H1 (cell line): ENCODE measurements at regions not wholly inside any gene's neighbourhood (a gene's known extent, or its start where the extent isn't known, plus 50 kb on each side); places are given as distances from the start of the nearest gene placed in this dataset.

Experiments used
- CTCF ChIA-PET: fragments of 300-600 bp; sonication (Branson Sonifier 250); formaldehyde crosslinking; loops from one replicate; lab custom pipeline; 2021; ENCODE audit not compliant: partially characterized antibody; lab: Charles Lee
- POLR2A ChIA-PET: fragments of 300-600 bp; sonication (Branson Sonifier 250); formaldehyde crosslinking; loops from one replicate; lab custom pipeline; 2021; ENCODE audit warnings: inconsistent platforms; ENCODE audit not compliant: partially characterized antibody; lab: Charles Lee
- DNase-seq, 2 experiments: peaks; one replicate each; pipeline versions ENCODE4 v3.0.0 to v3.0.0-alpha.2; 2010 to 2022; ENCODE audit warnings: low spot score in 2 of 2, low read depth in 1 of 2, mixed read lengths in 1 of 2
- FAIRE-seq: peaks from 2 replicates; lab custom pipeline; 2011; peaks lifted over from hg19 to GRCh38; lab: Jason Lieb, UNC
- H2AFZ ChIP-seq: 2 replicates; pipeline ENCODE4 v1.8.1; 2012; ENCODE audit warnings: low read length, inconsistent platforms
- H2AK5ac ChIP-seq: 2 replicates; pipeline ENCODE4 v1.6.1; 2013; ENCODE audit warnings: low read depth, low read length
- H2BK120ac ChIP-seq: replicated peaks from 2 replicates; pipeline ENCODE3; 2013; ENCODE audit warnings: low read depth, low read length, inconsistent platforms
- H2BK12ac ChIP-seq: 2 replicates; pipeline ENCODE4 v1.6.1; 2013; ENCODE audit warnings: low read depth, low read length
- H2BK15ac ChIP-seq: 2 replicates; pipeline ENCODE4 v1.6.1; 2013; ENCODE audit warnings: low read length
- H2BK20ac ChIP-seq: 2 replicates; pipeline ENCODE4 v1.6.1; 2013; ENCODE audit warnings: low read length
- H2BK5ac ChIP-seq: 2 replicates; pipeline ENCODE4 v1.6.1; 2013; ENCODE audit warnings: low read depth, low read length
- H3K14ac ChIP-seq: 2 replicates; pipeline ENCODE4 v1.6.1; 2013; ENCODE audit warnings: inconsistent platforms; ENCODE audit not compliant: insufficient read length
- H3K18ac ChIP-seq: 2 replicates; pipeline ENCODE4 v1.6.1; 2013; ENCODE audit warnings: low read length; ENCODE audit errors: extremely low read depth
- H3K23ac ChIP-seq: 2 replicates; pipeline ENCODE4 v1.6.1; 2013; ENCODE audit warnings: inconsistent platforms; ENCODE audit not compliant: insufficient read length
- H3K23me2 ChIP-seq: 2 replicates; pipeline ENCODE4 v1.6.1; 2013; ENCODE audit warnings: low read depth, low read length
- H3K27ac ChIP-seq: 2 replicates; pipeline ENCODE4 v1.6.1; 2011; ENCODE audit warnings: low read depth, low read length, inconsistent platforms
- H3K27me3 ChIP-seq, 4 experiments: replicated peaks in 1 of 4; 1 replicate in 1 of 4; 2 replicates in 3 of 4; pipeline versions ENCODE4 v1.6.1 to v1.8.1; 2011 to 2013; ENCODE audit warnings: low read length in 3 of 4, mild to moderate bottlenecking in 3 of 4, inconsistent platforms in 2 of 4, mixed read lengths in 2 of 4, moderate library complexity in 1 of 4; ENCODE audit not compliant: control insufficient read depth in 3 of 4, insufficient read depth in 3 of 4; ENCODE audit errors: extremely low read depth in 1 of 4
- H3K36me3 ChIP-seq, 4 experiments: 2 replicates each; pipeline versions ENCODE4 v1.6.1 to v1.8.1; 2011 to 2013; ENCODE audit warnings: mild to moderate bottlenecking in 4 of 4, low read length in 3 of 4, moderate library complexity in 2 of 4, control low read depth in 1 of 4, inconsistent platforms in 1 of 4; ENCODE audit not compliant: insufficient read depth in 4 of 4, control insufficient read depth in 2 of 4
- H3K4ac ChIP-seq: replicated peaks from 2 replicates; pipeline ENCODE3; 2013; ENCODE audit warnings: low read length, low read depth, mixed read lengths, inconsistent platforms; ENCODE audit not compliant: insufficient read length
- H3K4me1 ChIP-seq, 4 experiments: replicated peaks in 1 of 4; 1 replicate in 1 of 4; 2 replicates in 3 of 4; pipeline versions ENCODE4 v1.6.1 to v1.8.1; 2011 to 2013; ENCODE audit warnings: low read length in 3 of 4, inconsistent platforms in 2 of 4, mixed read lengths in 1 of 4; ENCODE audit not compliant: insufficient read depth in 4 of 4, control insufficient read depth in 3 of 4
- H3K4me2 ChIP-seq, 2 experiments: 2 replicates each; pipeline versions ENCODE4 v1.6.1 to v1.8.1; 2011 to 2013; ENCODE audit warnings: low read depth in 2 of 2, low read length in 2 of 2, control low read depth in 1 of 2, inconsistent platforms in 1 of 2, mild to moderate bottlenecking in 1 of 2; ENCODE audit not compliant: insufficient read depth in 1 of 2
- H3K4me3 ChIP-seq, 4 experiments: fragments of 200-600, 300-600 bp in 1 of 4; sonication (generic), shearing (Covaris generic), sonication (Bioruptor Twin) in 1 of 4; 2 replicates each; pipeline versions ENCODE4 v1.5.1 to v1.8.1; 2011 to 2016; ENCODE audit warnings: low read length in 4 of 4, low read depth in 3 of 4, control low read depth in 2 of 4, inconsistent platforms in 2 of 4, mild to moderate bottlenecking in 2 of 4, mixed read lengths in 1 of 4, moderate library complexity in 1 of 4; ENCODE audit not compliant: insufficient read depth in 2 of 4; ENCODE audit errors: extremely low read depth in 1 of 4
- H3K56ac ChIP-seq: replicated peaks from 2 replicates; pipeline ENCODE3; 2013; ENCODE audit warnings: low read depth, mild to moderate bottlenecking, mixed read lengths, low read length, inconsistent platforms; ENCODE audit not compliant: insufficient read length
- H3K79me1 ChIP-seq: 2 replicates; pipeline ENCODE4 v1.6.1; 2013; ENCODE audit warnings: low read depth, low read length, control low read depth
- H3K79me2 ChIP-seq, 2 experiments: 2 replicates each; pipeline versions ENCODE4 v1.6.1 to v1.8.1; 2012 to 2013; ENCODE audit warnings: low read length in 2 of 2, mild to moderate bottlenecking in 2 of 2, inconsistent platforms in 1 of 2; ENCODE audit not compliant: insufficient read depth in 2 of 2, control insufficient read depth in 1 of 2
- H3K9ac ChIP-seq, 4 experiments: replicated peaks in 1 of 4; 1 replicate in 1 of 4; 2 replicates in 3 of 4; pipeline versions ENCODE4 v1.6.1 to v1.8.1; 2011 to 2013; ENCODE audit warnings: low read depth in 3 of 4, low read length in 3 of 4, control low read depth in 2 of 4, mild to moderate bottlenecking in 2 of 4, moderate library complexity in 2 of 4, inconsistent platforms in 1 of 4; ENCODE audit errors: extremely low read depth in 1 of 4
- H3K9me3 ChIP-seq, 2 experiments: 2 replicates each; pipeline versions ENCODE4 v1.6.1 to v1.8.1; 2012 to 2013; ENCODE audit warnings: mild to moderate bottlenecking in 2 of 2, moderate library complexity in 2 of 2, control low read depth in 1 of 2, inconsistent platforms in 1 of 2, low read depth in 1 of 2, low read length in 1 of 2, mixed read lengths in 1 of 2; ENCODE audit not compliant: insufficient read depth in 2 of 2
- H4K20me1 ChIP-seq, 2 experiments: replicated peaks in 1 of 2; 2 replicates each; pipeline versions ENCODE3 to v1.8.1; 2011 to 2013; ENCODE audit warnings: inconsistent platforms in 2 of 2, low read length in 2 of 2, mild to moderate bottlenecking in 1 of 2; ENCODE audit not compliant: insufficient read depth in 2 of 2, control insufficient read depth in 1 of 2
- H4K5ac ChIP-seq: 2 replicates; pipeline ENCODE4 v1.6.1; 2013; ENCODE audit warnings: low read length, low read depth, mixed read lengths, inconsistent platforms; ENCODE audit not compliant: insufficient read length
- H4K8ac ChIP-seq: 2 replicates; pipeline ENCODE4 v1.8.0; 2013; ENCODE audit warnings: mild to moderate bottlenecking, moderate library complexity, low read length, inconsistent platforms; ENCODE audit not compliant: insufficient read depth; ENCODE audit errors: extremely low read depth
- H4K91ac ChIP-seq: replicated peaks from 2 replicates; pipeline ENCODE3; 2013; ENCODE audit warnings: low read length, mixed read lengths, inconsistent platforms; ENCODE audit not compliant: insufficient read length
- EP300 ChIP-seq, 2 experiments: IDR thresholded peaks; 1 replicate in 1 of 2; 2 replicates in 1 of 2; pipeline ENCODE4 v1.6.1; 2011 to 2012; ENCODE audit warnings: low read depth in 2 of 2, low read length in 2 of 2, mild to moderate bottlenecking in 2 of 2, borderline replicate concordance in 1 of 2, inconsistent platforms in 1 of 2, moderate library complexity in 1 of 2
- KDM5A ChIP-seq: fragments of 200-600 bp; IDR thresholded peaks from 2 replicates; pipeline ENCODE4 v1.7.1; 2012; ENCODE audit warnings: mild to moderate bottlenecking, low read length, inconsistent platforms, mixed read lengths
- WGBS, 2 experiments: shearing (Covaris generic) in 1 of 2; methylation state at CpG; one replicate each; pipeline versions ENCODE4 v1.1.6 to v1.1.7; 2013 to 2015; ENCODE audit warnings: low lambda C conversion rate in 2 of 2, mixed read lengths in 2 of 2, inconsistent platforms in 1 of 2, low coverage in 1 of 2, missing lambda C conversion rate in 1 of 2; ENCODE audit not compliant: insufficient replicate concordance in 2 of 2, insufficient coverage in 1 of 2, insufficient read length in 1 of 2; ENCODE audit errors: extremely low coverage in 1 of 2, missing lambda C conversion rate in 1 of 2; 5-methylcytosine and 5-hydroxymethylcytosine counted together

DNA sequence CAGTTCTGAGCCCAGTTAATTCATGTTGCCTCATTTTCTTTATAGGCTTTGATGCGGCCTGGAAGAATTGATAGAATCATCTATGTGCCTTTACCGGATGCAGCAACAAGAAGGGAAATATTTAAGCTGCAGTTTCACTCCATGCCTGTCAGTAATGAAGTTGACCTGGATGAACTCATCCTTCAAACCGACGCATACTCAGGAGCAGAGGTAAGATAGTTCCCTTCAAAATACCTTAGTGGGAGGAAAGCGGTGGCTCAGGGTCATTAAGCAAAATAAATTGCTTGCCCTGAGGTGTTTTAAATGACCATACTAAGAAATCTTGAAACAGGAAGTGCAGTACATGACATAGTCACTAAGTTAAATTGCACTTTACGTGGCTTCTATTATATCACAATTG, 140.6 kb upstream of the SPRY1 start:
- no peak overlapping the region for H2BK15ac ChIP-seq
- no peak overlapping the region for H4K5ac ChIP-seq
- H3K36me3 ChIP-seq = no peaks in the 10 kb centered on the region
- FAIRE-seq = no peak
- POLR2A ChIA-PET = no interaction called here
- H2BK12ac ChIP-seq = no peak overlapping the region
- H3K23ac ChIP-seq = no peak overlapping the region
- H2AK5ac ChIP-seq = no peak overlapping the region
- H3K23me2 ChIP-seq = no peaks in the 10 kb centered on the region
- H3K18ac ChIP-seq = no peak overlapping the region
- H2BK120ac ChIP-seq = no peak overlapping the region
- H4K8ac ChIP-seq = no peak overlapping the region
- whole genome bisulfite sequencing, 2 experiments = 92% methylated on average over 6 of the region's 6 CpGs; no CpG with 5 or more reads in 1 of the 2 experiments
- no peak overlapping the region for H3K27ac ChIP-seq
- H3K79me1 ChIP-seq = no peaks in the 10 kb centered on the region
- no peaks in the 10 kb centered on the region for H3K79me2 ChIP-seq
- H2BK20ac ChIP-seq = no peak overlapping the region
- H3K9me3 ChIP-seq = no peaks in the 10 kb centered on the region
- H2BK5ac ChIP-seq = no peak overlapping the region
- H3K4me1 ChIP-seq = no peaks in the 10 kb centered on the region
- no peak for DNase-seq
- no peak overlapping the region for H3K4ac ChIP-seq
- no peaks in the 10 kb centered on the region for H3K27me3 ChIP-seq
- no peak overlapping the region for H3K9ac ChIP-seq
- CTCF ChIA-PET = no interaction called here
- H4K91ac ChIP-seq = no peak overlapping the region
- no peak overlapping the region for H3K4me2 ChIP-seq
- no peak for TF ChIP-seq KDM5A
- no peak for TF ChIP-seq EP300 (IDR thresholded peaks at IDR 0.05; ENCODE audit: borderline replicate concordance in 1 of 2, low read depth in 2 of 2, low read length in 2 of 2)
- no peak overlapping the region for H3K4me3 ChIP-seq
- H3K14ac ChIP-seq = no peak overlapping the region
- H2AFZ ChIP-seq = no peak overlapping the region
- H3K56ac ChIP-seq = no peak overlapping the region
- no peaks in the 10 kb centered on the region for H4K20me1 ChIP-seq
